ENCODE measurements at regions not wholly inside any gene's neighbourhood (a gene's known extent, or its start where the extent isn't known, plus 50 kb on each side); places are given as distances from the start of the nearest gene placed in this dataset.

GRCh38 chr1:112317611-112318062 is 78.4 kb upstream of the CTTNBP2NL start:
- TF ChIP-seq, protein P1, sequence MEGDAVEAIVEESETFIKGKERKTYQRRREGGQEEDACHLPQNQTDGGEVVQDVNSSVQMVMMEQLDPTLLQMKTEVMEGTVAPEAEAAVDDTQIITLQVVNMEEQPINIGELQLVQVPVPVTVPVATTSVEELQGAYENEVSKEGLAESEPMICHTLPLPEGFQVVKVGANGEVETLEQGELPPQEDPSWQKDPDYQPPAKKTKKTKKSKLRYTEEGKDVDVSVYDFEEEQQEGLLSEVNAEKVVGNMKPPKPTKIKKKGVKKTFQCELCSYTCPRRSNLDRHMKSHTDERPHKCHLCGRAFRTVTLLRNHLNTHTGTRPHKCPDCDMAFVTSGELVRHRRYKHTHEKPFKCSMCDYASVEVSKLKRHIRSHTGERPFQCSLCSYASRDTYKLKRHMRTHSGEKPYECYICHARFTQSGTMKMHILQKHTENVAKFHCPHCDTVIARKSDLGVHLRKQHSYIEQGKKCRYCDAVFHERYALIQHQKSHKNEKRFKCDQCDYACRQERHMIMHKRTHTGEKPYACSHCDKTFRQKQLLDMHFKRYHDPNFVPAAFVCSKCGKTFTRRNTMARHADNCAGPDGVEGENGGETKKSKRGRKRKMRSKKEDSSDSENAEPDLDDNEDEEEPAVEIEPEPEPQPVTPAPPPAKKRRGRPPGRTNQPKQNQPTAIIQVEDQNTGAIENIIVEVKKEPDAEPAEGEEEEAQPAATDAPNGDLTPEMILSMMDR (IDR thresholded peaks at IDR 0.05; ENCODE audit: unreplicated experiment): no peak
- no peaks in the 10 kb centered on the region for H3K36me3 Mint-ChIP-seq (ENCODE audit: low read depth, unreplicated experiment)
- no peaks in the 10 kb centered on the region for H3K27me3 Mint-ChIP-seq (ENCODE audit: unreplicated experiment)
- no peak overlapping the region for H3K4me3 Mint-ChIP-seq (ENCODE audit: unreplicated experiment)
- H3K27ac Mint-ChIP-seq (ENCODE audit: unreplicated experiment): no peak overlapping the region
- no peak for DNase-seq (ENCODE audit: low spot score)
- H3K4me1 Mint-ChIP-seq (ENCODE audit: unreplicated experiment): peaks cover 28% of the 10 kb centered on the region
- H3K9me3 Mint-ChIP-seq (ENCODE audit: unreplicated experiment): no peaks in the 10 kb centered on the region

DNA sequence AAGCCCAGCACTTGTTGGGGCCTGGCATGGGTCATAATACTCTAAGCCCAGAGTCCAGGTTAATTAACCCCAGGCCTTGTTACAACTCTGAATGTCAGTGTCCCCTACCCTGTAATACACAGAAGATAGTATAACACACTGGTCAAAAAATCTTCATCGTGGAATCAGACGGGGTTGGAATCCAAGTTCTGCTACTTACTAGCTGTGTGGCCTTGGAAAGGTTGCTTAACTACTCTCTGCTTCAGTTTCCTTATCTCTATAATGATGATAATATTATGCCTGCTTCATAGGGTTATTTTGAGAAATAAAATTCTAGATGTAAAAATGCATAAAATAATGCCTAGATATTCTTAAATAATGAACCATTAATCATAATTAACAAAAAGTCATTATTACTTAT is 77.8 kb upstream of the CTTNBP2NL start:
- H3K27me3 Mint-ChIP-seq (ENCODE audit: unreplicated experiment): no peaks in the 10 kb centered on the region
- TF ChIP-seq, protein P1 (IDR thresholded peaks at IDR 0.05; ENCODE audit: unreplicated experiment): no peak
- no peak overlapping the region for H3K4me3 Mint-ChIP-seq (ENCODE audit: unreplicated experiment)
- peaks cover 30% of the 10 kb centered on the region for H3K4me1 Mint-ChIP-seq (ENCODE audit: unreplicated experiment)
- no peak for DNase-seq (ENCODE audit: low spot score)
- no peaks in the 10 kb centered on the region for H3K36me3 Mint-ChIP-seq (ENCODE audit: low read depth, unreplicated experiment)
- no peak overlapping the region for H3K27ac Mint-ChIP-seq (ENCODE audit: unreplicated experiment)
- H3K9me3 Mint-ChIP-seq (ENCODE audit: unreplicated experiment): no peaks in the 10 kb centered on the region

DNA sequence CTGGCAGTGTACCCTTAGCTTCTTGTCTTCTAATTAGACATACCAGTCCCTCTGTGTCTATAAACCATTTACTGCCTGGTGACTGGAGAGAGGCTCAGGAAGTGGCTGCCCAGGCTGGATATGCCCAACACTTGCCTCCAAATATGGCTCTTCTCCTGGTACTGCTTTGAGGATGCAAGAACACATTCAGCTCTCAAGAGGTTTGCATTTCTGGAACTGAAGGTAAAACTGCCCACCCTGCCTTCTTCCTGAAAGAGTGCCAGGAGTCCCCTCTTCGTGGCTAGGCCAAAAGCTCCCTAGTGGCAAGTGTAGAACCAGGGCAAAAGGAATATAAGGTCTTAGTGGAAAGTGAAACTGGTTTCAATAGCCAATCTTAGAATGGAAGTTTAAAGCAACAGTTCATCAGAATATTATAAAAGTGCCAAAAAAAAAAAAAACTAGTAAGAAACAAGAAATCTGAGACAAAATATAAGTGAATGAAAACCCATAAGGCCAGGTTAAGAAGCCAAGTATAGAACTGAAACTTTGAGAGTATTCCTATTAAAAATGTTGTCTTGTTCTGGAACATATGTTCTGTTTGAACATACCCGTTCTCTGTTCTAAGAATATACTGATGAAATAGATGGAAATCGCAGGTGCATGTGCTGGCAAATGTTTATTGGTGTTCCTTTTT is 77.2 kb upstream of the CTTNBP2NL start:
- Mint-ChIP-seq H3K27me3 (ENCODE audit: unreplicated experiment) (peaks cover 1% of the 10 kb centered on the region), H3K4me1 (ENCODE audit: unreplicated experiment) (peaks cover 34% of the 10 kb centered on the region), H3K9me3 (ENCODE audit: unreplicated experiment) (no peaks in the 10 kb centered on the region), H3K4me3 (ENCODE audit: unreplicated experiment) (no peak overlapping the region), H3K36me3 (ENCODE audit: low read depth, unreplicated experiment) (no peaks in the 10 kb centered on the region), H3K27ac (ENCODE audit: unreplicated experiment) (no peak overlapping the region)
- DNase-seq (ENCODE audit: low spot score): no peak
- TF ChIP-seq, protein P1 (IDR thresholded peaks at IDR 0.05; ENCODE audit: unreplicated experiment): no peak

- H3K4me3 Mint-ChIP-seq (ENCODE audit: unreplicated experiment): no peak overlapping the region
- H3K9me3 Mint-ChIP-seq (ENCODE audit: unreplicated experiment): no peaks in the 10 kb centered on the region
- TF ChIP-seq, protein P1 (IDR thresholded peaks at IDR 0.05; ENCODE audit: unreplicated experiment): no peak
- no peak overlapping the region for H3K27ac Mint-ChIP-seq (ENCODE audit: unreplicated experiment)
- peaks cover 1% of the 10 kb centered on the region for H3K27me3 Mint-ChIP-seq (ENCODE audit: unreplicated experiment)
- H3K4me1 Mint-ChIP-seq (ENCODE audit: unreplicated experiment): peaks cover 40% of the 10 kb centered on the region
- H3K36me3 Mint-ChIP-seq (ENCODE audit: low read depth, unreplicated experiment): no peaks in the 10 kb centered on the region
- DNase-seq (ENCODE audit: low spot score): no peak
Measured at GRCh38 chr1:112319371-112320040, 76.5 kb upstream of the CTTNBP2NL start.

- Mint-ChIP-seq H3K9me3 (ENCODE audit: unreplicated experiment) (no peaks in the 10 kb centered on the region), H3K27ac (ENCODE audit: unreplicated experiment) (no peak overlapping the region), H3K4me3 (ENCODE audit: unreplicated experiment) (no peak overlapping the region), H3K4me1 (ENCODE audit: unreplicated experiment) (peaks cover 40% of the 10 kb centered on the region), H3K27me3 (ENCODE audit: unreplicated experiment) (peaks cover 2% of the 10 kb centered on the region), H3K36me3 (ENCODE audit: low read depth, unreplicated experiment) (no peaks in the 10 kb centered on the region)
- TF ChIP-seq, protein P1 (IDR thresholded peaks at IDR 0.05; ENCODE audit: unreplicated experiment): no peak
- DNase-seq (ENCODE audit: low spot score): no peak
Measured at GRCh38 chr1:112320058-112320457, 76.0 kb upstream of the CTTNBP2NL start.

Measured in endothelial cell (in vitro differentiated cells).